ENCODE measurements at regions not wholly inside any gene's neighbourhood (a gene's known extent, or its start where the extent isn't known, plus 50 kb on each side); places are given as distances from the start of the nearest gene placed in this dataset.

DNA sequence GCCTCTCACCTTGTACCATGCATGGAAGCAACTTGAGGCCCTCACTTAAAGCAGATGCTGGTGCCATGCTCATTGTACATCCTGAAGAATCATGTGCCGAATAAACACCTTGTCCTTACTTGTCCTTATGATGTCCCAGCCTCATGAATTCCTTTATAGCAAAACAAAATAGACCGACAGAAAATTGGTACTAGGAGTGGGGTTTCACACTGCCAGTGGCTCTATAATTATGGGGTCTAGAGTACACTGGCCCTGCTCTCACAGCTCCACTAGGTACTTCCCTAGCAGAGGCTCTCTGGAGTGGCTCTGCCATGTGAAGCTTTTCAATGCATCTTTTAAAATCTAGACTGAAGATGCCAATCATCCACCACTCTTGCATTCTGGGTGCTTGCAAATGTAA is 101.2 kb downstream of the HTR1B start:
- 85 to 97% methylated on average over 2 of the region's 2 CpGs for WGBS, 2 donors
- no peak for DNase-seq (ENCODE audit: low spot score in 2 of 2)
- H3K27ac ChIP-seq = no peak overlapping the region
- H3K9me3 ChIP-seq = peaks cover 0 to 9% (median 0%) of the 10 kb centered on the region in 4 donors
- no peaks in the 10 kb centered on the region for H3K36me3 ChIP-seq
- TF ChIP-seq POLR2A (IDR thresholded peaks at IDR 0.05) (no peak), EP300 (IDR thresholded peaks at IDR 0.05) (no peak)
- H3K4me3 ChIP-seq = no peak overlapping the region
- H3K27me3 ChIP-seq = no peaks in the 10 kb centered on the region
- no peaks in the 10 kb centered on the region for H3K4me1 ChIP-seq

DNA sequence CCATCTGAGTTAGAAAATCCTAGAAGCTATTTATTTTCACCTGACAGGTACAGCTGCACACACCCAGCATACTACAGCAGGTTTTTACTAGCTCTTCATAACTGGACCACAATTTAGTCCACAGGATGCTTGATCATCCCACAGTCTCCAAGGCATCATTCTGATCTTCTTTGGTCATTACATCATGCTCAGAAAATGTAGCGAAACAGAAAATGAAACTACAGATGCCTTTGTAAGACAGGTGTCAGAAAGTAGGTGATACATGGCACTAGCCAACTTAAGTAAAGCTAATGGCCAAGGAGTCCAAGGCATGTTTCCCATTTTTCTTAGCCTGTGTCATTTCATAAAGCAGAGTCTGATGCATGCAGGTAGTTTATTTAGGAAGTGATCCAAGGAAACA is 102.3 kb downstream of the HTR1B start:
- no peak overlapping the region for H3K27ac ChIP-seq
- 95 to 100% methylated on average over 1 of the region's 1 CpG for WGBS, 2 donors
- peaks cover 0 to 9% (median 0%) of the 10 kb centered on the region in 4 donors for H3K9me3 ChIP-seq
- no peaks in the 10 kb centered on the region for H3K4me1 ChIP-seq
- H3K36me3 ChIP-seq = no peaks in the 10 kb centered on the region
- H3K4me3 ChIP-seq = no peak overlapping the region
- DNase-seq (ENCODE audit: low spot score in 2 of 2) = no peak
- TF ChIP-seq POLR2A (IDR thresholded peaks at IDR 0.05) = no peak
- TF ChIP-seq EP300 (IDR thresholded peaks at IDR 0.05) = no peak
- TF ChIP-seq, protein P1, sequence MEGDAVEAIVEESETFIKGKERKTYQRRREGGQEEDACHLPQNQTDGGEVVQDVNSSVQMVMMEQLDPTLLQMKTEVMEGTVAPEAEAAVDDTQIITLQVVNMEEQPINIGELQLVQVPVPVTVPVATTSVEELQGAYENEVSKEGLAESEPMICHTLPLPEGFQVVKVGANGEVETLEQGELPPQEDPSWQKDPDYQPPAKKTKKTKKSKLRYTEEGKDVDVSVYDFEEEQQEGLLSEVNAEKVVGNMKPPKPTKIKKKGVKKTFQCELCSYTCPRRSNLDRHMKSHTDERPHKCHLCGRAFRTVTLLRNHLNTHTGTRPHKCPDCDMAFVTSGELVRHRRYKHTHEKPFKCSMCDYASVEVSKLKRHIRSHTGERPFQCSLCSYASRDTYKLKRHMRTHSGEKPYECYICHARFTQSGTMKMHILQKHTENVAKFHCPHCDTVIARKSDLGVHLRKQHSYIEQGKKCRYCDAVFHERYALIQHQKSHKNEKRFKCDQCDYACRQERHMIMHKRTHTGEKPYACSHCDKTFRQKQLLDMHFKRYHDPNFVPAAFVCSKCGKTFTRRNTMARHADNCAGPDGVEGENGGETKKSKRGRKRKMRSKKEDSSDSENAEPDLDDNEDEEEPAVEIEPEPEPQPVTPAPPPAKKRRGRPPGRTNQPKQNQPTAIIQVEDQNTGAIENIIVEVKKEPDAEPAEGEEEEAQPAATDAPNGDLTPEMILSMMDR (IDR thresholded peaks at IDR 0.05) = no peak
- H3K27me3 ChIP-seq = no peaks in the 10 kb centered on the region

DNA sequence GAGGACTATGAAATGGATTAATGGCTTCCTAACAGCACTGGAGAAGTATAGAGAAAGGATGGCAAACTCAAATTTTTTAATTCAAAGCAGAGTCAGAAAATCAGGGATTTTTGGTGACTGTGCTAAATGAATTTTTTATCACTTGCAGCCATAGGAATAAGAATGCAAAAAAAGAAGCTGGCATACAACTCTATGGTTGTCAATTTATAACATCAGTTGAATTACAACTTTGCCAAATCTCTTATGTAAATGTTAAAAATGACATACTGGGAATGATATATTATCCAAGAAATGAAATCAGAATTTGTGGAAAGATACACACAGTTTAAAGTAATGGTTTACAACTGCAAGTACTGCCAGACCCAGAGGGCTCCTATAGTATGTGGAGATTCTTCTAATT is 106.5 kb downstream of the HTR1B start:
- no peak for TF ChIP-seq EP300 (IDR thresholded peaks at IDR 0.05)
- TF ChIP-seq, protein P1 (IDR thresholded peaks at IDR 0.05) = no peak
- TF ChIP-seq POLR2A (IDR thresholded peaks at IDR 0.05) = no peak
- DNase-seq (ENCODE audit: low spot score in 2 of 2) = no peak
- H3K27me3 ChIP-seq = no peaks in the 10 kb centered on the region

DNA sequence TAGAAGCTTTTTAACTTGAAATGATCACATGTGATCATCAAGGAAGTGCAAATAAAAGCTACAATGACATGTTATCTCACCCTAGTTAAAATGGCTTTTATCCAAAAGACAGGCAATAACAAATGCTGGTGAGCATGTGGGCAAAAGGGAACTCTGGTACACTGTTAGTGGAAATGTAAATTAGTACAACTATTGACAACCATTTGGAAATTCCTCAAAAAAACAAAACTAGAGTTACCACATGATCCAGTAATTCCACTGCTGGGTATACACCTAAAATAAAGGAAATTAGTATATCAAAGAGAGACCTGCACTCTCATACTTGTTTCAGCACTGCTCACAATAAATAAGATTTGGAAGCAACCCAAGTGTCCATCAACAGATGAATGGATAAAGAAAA is 108.7 kb downstream of the HTR1B start:
- H3K27me3 ChIP-seq = no peaks in the 10 kb centered on the region
- no peaks in the 10 kb centered on the region for H3K4me1 ChIP-seq
- TF ChIP-seq POLR2A (IDR thresholded peaks at IDR 0.05) = no peak
- no peaks in the 10 kb centered on the region for H3K36me3 ChIP-seq
- no peak for DNase-seq (ENCODE audit: low spot score in 2 of 2)
- H3K4me3 ChIP-seq = no peak overlapping the region
- no peak overlapping the region for H3K27ac ChIP-seq
- no peaks in the 10 kb centered on the region for H3K9me3 ChIP-seq

More for the DNA sequence above, 106.5 kb downstream of the HTR1B start:
- Histone ChIP-seq H3K4me1 (no peaks in the 10 kb centered on the region), H3K36me3 (no peaks in the 10 kb centered on the region), H3K9me3 (peaks cover 0 to under 1% (median 0%) of the 10 kb centered on the region in 4 donors), H3K27ac (no peak overlapping the region), H3K4me3 (no peak overlapping the region)

DNA sequence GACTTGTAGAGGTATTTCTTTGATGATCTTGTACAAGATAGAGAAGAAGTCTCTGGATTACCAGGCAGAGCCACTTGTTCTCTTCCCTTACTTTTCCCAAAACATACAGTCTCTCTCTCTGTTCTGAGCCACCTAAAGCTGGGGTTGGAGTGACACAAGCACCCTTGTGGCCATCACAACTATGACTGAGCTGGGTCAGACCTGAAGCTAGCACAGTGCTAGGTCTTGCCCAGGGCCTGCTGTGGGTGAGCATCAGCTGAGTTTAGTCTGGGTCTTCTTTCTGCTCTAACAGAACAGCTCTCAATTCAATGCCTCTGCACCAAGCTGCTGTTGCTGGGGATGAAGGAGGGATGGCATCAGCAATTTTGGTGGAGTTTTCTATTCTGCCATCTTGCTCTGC is 110.2 kb downstream of the HTR1B start:
- H3K4me1 ChIP-seq = no peaks in the 10 kb centered on the region
- TF ChIP-seq, protein P1 (IDR thresholded peaks at IDR 0.05) = no peak
- TF ChIP-seq POLR2A (IDR thresholded peaks at IDR 0.05) = no peak
- no peak for TF ChIP-seq EP300 (IDR thresholded peaks at IDR 0.05)

DNA sequence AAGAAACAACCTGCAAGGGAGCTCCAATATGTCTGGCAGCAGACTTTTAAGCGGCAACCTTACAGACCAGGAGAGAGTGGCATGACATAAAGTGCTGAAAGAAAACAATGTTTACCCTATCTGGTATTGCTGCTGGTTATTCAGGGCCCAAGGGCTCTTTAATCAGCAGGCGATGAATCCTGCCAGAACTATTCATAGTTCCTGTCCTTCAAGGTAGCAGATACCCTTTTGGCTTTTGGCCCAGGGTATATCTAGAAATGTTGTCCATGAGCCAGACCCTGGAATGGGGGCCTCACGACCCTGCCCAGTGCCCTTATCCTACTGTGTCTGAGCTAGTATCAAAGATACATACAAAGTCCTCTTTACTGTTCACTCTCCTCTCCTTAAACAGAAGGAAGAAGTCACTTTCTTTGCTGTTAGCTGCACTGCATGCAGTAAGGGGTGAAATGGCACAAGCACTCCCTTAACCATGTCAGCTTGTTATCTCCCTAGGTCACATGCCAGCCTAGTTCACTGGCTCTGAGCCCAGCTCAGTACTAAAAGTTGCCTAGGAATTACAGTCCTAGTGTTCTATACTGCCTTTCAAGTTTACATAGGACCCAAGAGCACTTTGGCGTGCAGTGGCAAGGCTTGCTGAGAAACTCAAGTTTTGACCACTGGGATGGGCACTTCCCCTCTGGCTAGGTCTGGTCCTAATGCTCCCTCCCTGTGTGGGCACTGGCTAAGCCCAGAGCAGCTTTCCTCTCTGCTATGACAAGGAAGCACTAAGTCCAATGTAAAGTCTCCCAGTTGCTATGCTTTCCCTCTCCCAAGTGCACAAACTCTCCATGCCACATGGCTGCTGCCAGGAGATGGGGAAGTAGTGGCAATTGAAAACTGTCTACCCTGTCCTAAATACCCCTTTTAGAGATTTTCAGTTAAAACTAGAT is 122.0 kb downstream of the HTR1B start:
- Histone ChIP-seq H3K27ac (no peak overlapping the region), H3K36me3 (no peaks in the 10 kb centered on the region), H3K4me3 (no peak overlapping the region), H3K4me1 (no peaks in the 10 kb centered on the region), H3K9me3 (no peaks in the 10 kb centered on the region), H3K27me3 (no peaks in the 10 kb centered on the region)
- TF ChIP-seq, protein P1 (IDR thresholded peaks at IDR 0.05) = no peak
- TF ChIP-seq POLR2A (IDR thresholded peaks at IDR 0.05) (no peak), EP300 (IDR thresholded peaks at IDR 0.05) (no peak)
- 76 to 87% methylated on average over 4 of the region's 4 CpGs for WGBS, 2 donors
- no peak for DNase-seq (ENCODE audit: low spot score in 2 of 2)

More for the DNA sequence above, 110.2 kb downstream of the HTR1B start:
- Histone ChIP-seq H3K36me3 (no peaks in the 10 kb centered on the region), H3K4me3 (no peak overlapping the region), H3K27ac (no peak overlapping the region), H3K27me3 (no peaks in the 10 kb centered on the region), H3K9me3 (no peaks in the 10 kb centered on the region)
- DNase-seq (ENCODE audit: low spot score in 2 of 2) = no peak
